GM18499 (cell line): ENCODE measurements at regions not wholly inside any gene's neighbourhood (a gene's known extent, or its start where the extent isn't known, plus 50 kb on each side); places are given as distances from the start of the nearest gene placed in this dataset.

Experiments
- ATAC-seq: cut with Tn5 transposase; IDR thresholded peaks from one replicate; pipeline ENCODE4 v1.9.1; 2021; ENCODE audit warnings: moderate number of reproducible peaks; ENCODE audit not compliant: insufficient read depth, unreplicated experiment

GRCh38 chr13:54150851-54151250 lies 1122.2 kb downstream of the OLFM4 start:
- ATAC-seq = no peak

GRCh38 chr13:54162069-54162468 lies 1133.5 kb downstream of the OLFM4 start:
- ATAC-seq = no peak

- no peak for ATAC-seq
Measured at GRCh38 chr13:54165581-54166215, 1137.1 kb downstream of the OLFM4 start.

GRCh38 chr13:54173996-54174395 lies 1145.4 kb downstream of the OLFM4 start:
- ATAC-seq = no peak

GRCh38 chr13:54175466-54175865 lies 1146.9 kb downstream of the OLFM4 start:
- no peak for ATAC-seq

GRCh38 chr13:54177466-54177865 lies 1148.9 kb downstream of the OLFM4 start:
- ATAC-seq = no peak

GRCh38 chr13:54183166-54183565 lies 1154.6 kb downstream of the OLFM4 start:
- ATAC-seq = no peak

GRCh38 chr13:54183728-54184127 lies 1155.1 kb downstream of the OLFM4 start:
- ATAC-seq = no peak

GRCh38 chr13:54184576-54184975 lies 1156.0 kb downstream of the OLFM4 start:
- no peak for ATAC-seq

GRCh38 chr13:54185101-54185500 lies 1156.5 kb downstream of the OLFM4 start:
- ATAC-seq = no peak

GRCh38 chr13:54185785-54186184 lies 1157.2 kb downstream of the OLFM4 start:
- no peak for ATAC-seq

GRCh38 chr13:54187461-54187860 lies 1158.8 kb downstream of the OLFM4 start:
- no peak for ATAC-seq

GRCh38 chr13:54194233-54195024 lies 1165.8 kb downstream of the OLFM4 start:
- ATAC-seq = no peak

- no peak for ATAC-seq
Measured at GRCh38 chr13:54196684-54197083, 1168.1 kb downstream of the OLFM4 start.

- ATAC-seq = no peak
Measured at GRCh38 chr13:54198911-54199310, 1170.3 kb downstream of the OLFM4 start.

GRCh38 chr13:54206626-54207025 lies 1178.0 kb downstream of the OLFM4 start:
- no peak for ATAC-seq

GRCh38 chr13:54210397-54211049 lies 1181.9 kb downstream of the OLFM4 start:
- no peak for ATAC-seq

GRCh38 chr13:54216221-54216620 lies 1187.6 kb downstream of the OLFM4 start:
- ATAC-seq = no peak

GRCh38 chr13:54226876-54227275 lies 1198.3 kb downstream of the OLFM4 start:
- no peak for ATAC-seq

GRCh38 chr13:54232700-54233099 lies 1204.1 kb downstream of the OLFM4 start:
- no peak for ATAC-seq

- ATAC-seq = no peak
Measured at GRCh38 chr13:54234607-54235006, 1206.0 kb downstream of the OLFM4 start.
